ENCODE measurements at regions not wholly inside any gene's neighbourhood (a gene's known extent, or its start where the extent isn't known, plus 50 kb on each side); places are given as distances from the start of the nearest gene placed in this dataset.
A peak's percentile ranks its signal among the peaks of the same experiment; 100 is the strongest.

- DNase-seq (ENCODE audit: low read depth in 2 of 2): no peak
Measured at GRCh38 chr14:53468876-53469275, 315.8 kb upstream of the DDHD1 start.

- no peak for DNase-seq (ENCODE audit: low read depth in 2 of 2)
Measured at GRCh38 chr14:53464376-53464775, 311.3 kb upstream of the DDHD1 start.

GRCh38 chr14:53462931-53463778, 310.0 kb upstream of the DDHD1 start:
- DNase-seq (ENCODE audit: low read depth in 2 of 2): no peak

GRCh38 chr14:53461858-53462257, 308.7 kb upstream of the DDHD1 start:
- no peak for DNase-seq (ENCODE audit: low read depth in 2 of 2)

- no peak for DNase-seq (ENCODE audit: low read depth in 2 of 2)
Measured at GRCh38 chr14:53460544-53460943, 307.4 kb upstream of the DDHD1 start.

GRCh38 chr14:53458368-53458814, 305.3 kb upstream of the DDHD1 start:
- DNase-seq (ENCODE audit: low read depth in 2 of 2): no peak

- DNase-seq (ENCODE audit: low read depth in 2 of 2): no peak
Measured at GRCh38 chr14:53456931-53457330, 303.8 kb upstream of the DDHD1 start.

GRCh38 chr14:53452005-53452673, 299.0 kb upstream of the DDHD1 start:
- DNase-seq (ENCODE audit: low read depth in 2 of 2): no peak

- no peak for DNase-seq (ENCODE audit: low read depth in 2 of 2)
Measured at GRCh38 chr14:53450871-53451270, 297.7 kb upstream of the DDHD1 start.

GRCh38 chr14:53448682-53449081, 295.6 kb upstream of the DDHD1 start:
- DNase-seq (ENCODE audit: low read depth in 2 of 2): no peak

- no peak for DNase-seq (ENCODE audit: low read depth in 2 of 2)
Measured at GRCh38 chr14:53444677-53445312, 291.7 kb upstream of the DDHD1 start.

GRCh38 chr14:53441789-53442188, 288.7 kb upstream of the DDHD1 start:
- DNase-seq (ENCODE audit: low read depth in 2 of 2): no peak

- no peak for DNase-seq (ENCODE audit: low read depth in 2 of 2)
Measured at GRCh38 chr14:53437858-53438257, 284.7 kb upstream of the DDHD1 start.

GRCh38 chr14:53432378-53432802, 279.3 kb upstream of the DDHD1 start:
- DNase-seq (ENCODE audit: low read depth in 2 of 2): peak in 1 of 2 donors; percentile 1

- no peak for DNase-seq (ENCODE audit: low read depth in 2 of 2)
Measured at GRCh38 chr14:53430870-53431269, 277.7 kb upstream of the DDHD1 start.

- no peak for DNase-seq (ENCODE audit: low read depth in 2 of 2)
Measured at GRCh38 chr14:53412819-53413675, 259.9 kb upstream of the DDHD1 start.

- DNase-seq (ENCODE audit: low read depth in 2 of 2): no peak
Measured at GRCh38 chr14:53411125-53411524, 258.0 kb upstream of the DDHD1 start.

GRCh38 chr14:53409969-53410368, 256.8 kb upstream of the DDHD1 start:
- no peak for DNase-seq (ENCODE audit: low read depth in 2 of 2)

GRCh38 chr14:53409289-53409688, 256.2 kb upstream of the DDHD1 start:
- DNase-seq (ENCODE audit: low read depth in 2 of 2): no peak

GRCh38 chr14:53408175-53408879, 255.2 kb upstream of the DDHD1 start:
- DNase-seq (ENCODE audit: low read depth in 2 of 2): no peak

- no peak for DNase-seq (ENCODE audit: low read depth in 2 of 2)
Measured at GRCh38 chr14:53406519-53406918, 253.4 kb upstream of the DDHD1 start.

Measured in stimulated activated CD4-positive, alpha-beta T cell treated with anti-CD3 and anti-CD28 coated beads, Interleukin-1b, Interleukin-23, amount 100 ng/mL, for 4 hours (primary cell).